GM10266 (cell line): ENCODE measurements at regions not wholly inside any gene's neighbourhood (a gene's known extent, or its start where the extent isn't known, plus 50 kb on each side); places are given as distances from the start of the nearest gene placed in this dataset.

ENCODE experiments used
- DNase-seq: peaks from one replicate; pipeline ENCODE4 v3.0.0; 2012; ENCODE audit errors: extremely low spot score
- CTCF ChIP-seq: IDR thresholded peaks from 2 replicates; pipeline ENCODE4 v1.5.1; 2012; ENCODE audit warnings: mild to moderate bottlenecking, low read depth; ENCODE audit not compliant: control insufficient read depth, insufficient read depth; ENCODE audit errors: missing control alignments

GRCh38 chr12:90790747-90791146 is 164.2 kb downstream of the CCER1 start:
- no peak for DNase-seq

GRCh38 chr12:90773491-90773890 is 181.5 kb downstream of the CCER1 start:
- no peak for DNase-seq
- TF ChIP-seq CTCF, result no peak

More at GRCh38 chr12:90790747-90791146, 164.2 kb downstream of the CCER1 start:
- TF ChIP-seq CTCF, result no peak

- TF ChIP-seq CTCF, result no peak
- no peak for DNase-seq
These were observed 184.1 kb downstream of the CCER1 start for GRCh38 chr12:90770861-90771260.

GRCh38 chr12:90757957-90758356 is 197.0 kb downstream of the CCER1 start:
- no peak for DNase-seq
- no peak for TF ChIP-seq CTCF

- TF ChIP-seq CTCF, result no peak
- DNase-seq, result no peak
These were observed 209.8 kb downstream of the CCER1 start for GRCh38 chr12:90745211-90745610.

- no peak for TF ChIP-seq CTCF
- DNase-seq, result no peak
These were observed 213.4 kb downstream of the CCER1 start for GRCh38 chr12:90741611-90742010.

GRCh38 chr12:90729736-90730135 is 225.2 kb downstream of the CCER1 start:
- TF ChIP-seq CTCF, result no peak
- DNase-seq, result no peak
